ENCODE measurements at regions not wholly inside any gene's neighbourhood (a gene's known extent, or its start where the extent isn't known, plus 50 kb on each side); places are given as distances from the start of the nearest gene placed in this dataset.

GRCh38 chr1:36721261-36721660 lies 238.5 kb upstream of the CSF3R start:
- no peak for DNase-seq (ENCODE audit: low read depth, low spot score)

- no peak for DNase-seq (ENCODE audit: low read depth, low spot score)
Measured at GRCh38 chr1:36717431-36717830, 234.7 kb upstream of the CSF3R start.

GRCh38 chr1:36715797-36716196 lies 233.1 kb upstream of the CSF3R start:
- DNase-seq (ENCODE audit: low read depth, low spot score), result no peak

- DNase-seq (ENCODE audit: low read depth, low spot score), result no peak
Measured at GRCh38 chr1:36714301-36714700, 231.6 kb upstream of the CSF3R start.

- no peak for DNase-seq (ENCODE audit: low read depth, low spot score)
Measured at GRCh38 chr1:36711480-36711879, 228.8 kb upstream of the CSF3R start.

- no peak for DNase-seq (ENCODE audit: low read depth, low spot score)
Measured at GRCh38 chr1:36710951-36711350, 228.2 kb upstream of the CSF3R start.

GRCh38 chr1:36709869-36710481 lies 227.3 kb upstream of the CSF3R start:
- no peak for DNase-seq (ENCODE audit: low read depth, low spot score)

- DNase-seq (ENCODE audit: low read depth, low spot score), result no peak
Measured at GRCh38 chr1:36708587-36708986, 225.9 kb upstream of the CSF3R start.

GRCh38 chr1:36707221-36707620 lies 224.5 kb upstream of the CSF3R start:
- no peak for DNase-seq (ENCODE audit: low read depth, low spot score)

- no peak for DNase-seq (ENCODE audit: low read depth, low spot score)
Measured at GRCh38 chr1:36706416-36706815, 223.7 kb upstream of the CSF3R start.

- DNase-seq (ENCODE audit: low read depth, low spot score), result no peak
Measured at GRCh38 chr1:36705629-36706028, 222.9 kb upstream of the CSF3R start.

GRCh38 chr1:36703526-36704208 lies 221.0 kb upstream of the CSF3R start:
- peak; percentile 29 for DNase-seq (ENCODE audit: low read depth, low spot score)

GRCh38 chr1:36702963-36703362 lies 220.2 kb upstream of the CSF3R start:
- no peak for DNase-seq (ENCODE audit: low read depth, low spot score)

GRCh38 chr1:36699113-36699911 lies 216.6 kb upstream of the CSF3R start:
- DNase-seq (ENCODE audit: low read depth, low spot score), result no peak

GRCh38 chr1:36697836-36698605 lies 215.3 kb upstream of the CSF3R start:
- DNase-seq (ENCODE audit: low read depth, low spot score), result no peak

GRCh38 chr1:36696261-36696940 lies 213.7 kb upstream of the CSF3R start:
- no peak for DNase-seq (ENCODE audit: low read depth, low spot score)

GRCh38 chr1:36693603-36694002 lies 210.9 kb upstream of the CSF3R start:
- no peak for DNase-seq (ENCODE audit: low read depth, low spot score)

GRCh38 chr1:36693161-36693525 lies 210.4 kb upstream of the CSF3R start:
- DNase-seq (ENCODE audit: low read depth, low spot score), result no peak

GRCh38 chr1:36692465-36693160 lies 209.9 kb upstream of the CSF3R start:
- DNase-seq (ENCODE audit: low read depth, low spot score), result no peak

- no peak for DNase-seq (ENCODE audit: low read depth, low spot score)
Measured at GRCh38 chr1:36691374-36691773, 208.7 kb upstream of the CSF3R start.

GRCh38 chr1:36689992-36690391 lies 207.3 kb upstream of the CSF3R start:
- DNase-seq (ENCODE audit: low read depth, low spot score), result no peak
